SK-N-SH treated with all-trans-retinoic acid at 6 μM for 48 hours (cell line): ENCODE measurements at regions not wholly inside any gene's neighbourhood (a gene's known extent, or its start where the extent isn't known, plus 50 kb on each side); places are given as distances from the start of the nearest gene placed in this dataset.

Source experiments
- ARNTL ChIP-seq: fragments of 450-650 bp; formaldehyde crosslinking; IDR thresholded peaks from 2 replicates; pipeline ENCODE4 v1.5.0; 2020; ENCODE audit warnings: low read depth, mild to moderate bottlenecking, moderate library complexity, borderline replicate concordance
- ESRRG ChIP-seq: fragments of 250-450 bp; sonication (Bioruptor Pico); IDR thresholded peaks from 2 replicates; pipeline ENCODE4 v1.6.1; 2021; ENCODE audit warnings: mild to moderate bottlenecking
- POU6F1 ChIP-seq: fragments of 250-450 bp; sonication (Bioruptor Pico); IDR thresholded peaks from 2 replicates; pipeline ENCODE4 v1.8.0; 2021; ENCODE audit warnings: low read depth, mild to moderate bottlenecking, moderate library complexity, borderline replicate concordance
- RARB ChIP-seq: fragments of 250-450 bp; sonication (Bioruptor Pico); IDR thresholded peaks from 2 replicates; pipeline ENCODE4 v1.8.0; 2021; ENCODE audit warnings: mild to moderate bottlenecking, moderate library complexity
- SNAI2 ChIP-seq: fragments of 250-450 bp; sonication (Bioruptor Pico); IDR thresholded peaks from 2 replicates; pipeline ENCODE4 v1.5.0; 2020; ENCODE audit warnings: mild to moderate bottlenecking, moderate library complexity
- ZFP30 ChIP-seq: fragments of 450-650 bp; formaldehyde crosslinking; IDR thresholded peaks from 2 replicates; pipeline ENCODE4 v1.5.0; 2022; ENCODE audit warnings: mild to moderate bottlenecking, moderate library complexity

GRCh38 chr5:111655169-111655924 is 101.6 kb downstream of the NREP start:
- TF ChIP-seq SNAI2 (CRISPR knock-in tag) = no peak
- TF ChIP-seq ESRRG (CRISPR knock-in tag) = no peak
- TF ChIP-seq ARNTL (CRISPR knock-in tag) = no peak
- no peak for TF ChIP-seq ZFP30 (CRISPR knock-in tag)
- no peak for TF ChIP-seq POU6F1 (CRISPR knock-in tag)
- no peak for TF ChIP-seq RARB (CRISPR knock-in tag)
